ENCODE measurements at regions not wholly inside any gene's neighbourhood (a gene's known extent, or its start where the extent isn't known, plus 50 kb on each side); places are given as distances from the start of the nearest gene placed in this dataset.

- no peak for DNase-seq
Measured at GRCh38 chr12:111310076-111310870, 58.6 kb downstream of the PHETA1 start.

- no peak for DNase-seq
Measured at GRCh38 chr12:111309584-111309983, 59.3 kb downstream of the PHETA1 start.

GRCh38 chr12:111308473-111308872, 60.4 kb downstream of the PHETA1 start:
- no peak for DNase-seq

- DNase-seq = no peak
Measured at GRCh38 chr12:111304642-111305071, 64.2 kb downstream of the PHETA1 start.

GRCh38 chr12:111303531-111303930, 65.4 kb downstream of the PHETA1 start:
- no peak for DNase-seq

- DNase-seq = peak; percentile 42
Measured at GRCh38 chr12:111298582-111299436, 70.1 kb downstream of the PHETA1 start.

- no peak for DNase-seq
Measured at GRCh38 chr12:111297703-111298426, 71.0 kb downstream of the PHETA1 start.

- no peak for DNase-seq
Measured at GRCh38 chr12:111296906-111297463, 71.9 kb downstream of the PHETA1 start.

- no peak for DNase-seq
Measured at GRCh38 chr12:111295176-111295575, 73.7 kb downstream of the PHETA1 start.

- no peak for DNase-seq
Measured at GRCh38 chr12:111293266-111294009, 75.5 kb downstream of the PHETA1 start.

- DNase-seq = no peak
Measured at GRCh38 chr12:111291357-111291756, 77.5 kb downstream of the PHETA1 start.

- no peak for DNase-seq
Measured at GRCh38 chr12:111288771-111289170, 80.1 kb downstream of the PHETA1 start.

- DNase-seq = no peak
Measured at GRCh38 chr12:111287125-111287900, 81.6 kb downstream of the PHETA1 start.

- DNase-seq = no peak
Measured at GRCh38 chr12:111285200-111285599, 83.7 kb downstream of the PHETA1 start.

- DNase-seq = no peak
Measured at GRCh38 chr12:111284709-111285108, 84.2 kb downstream of the PHETA1 start.

- no peak for DNase-seq
Measured at GRCh38 chr12:111283966-111284365, 84.9 kb downstream of the PHETA1 start.

- DNase-seq = no peak
Measured at GRCh38 chr12:111283521-111283920, 85.4 kb downstream of the PHETA1 start.

- DNase-seq = no peak
Measured at GRCh38 chr12:111277570-111277969, 91.3 kb downstream of the PHETA1 start.

- DNase-seq = no peak
Measured at GRCh38 chr12:111276146-111276545, 92.7 kb downstream of the PHETA1 start.

- DNase-seq = no peak
Measured at GRCh38 chr12:111275308-111275707, 93.6 kb downstream of the PHETA1 start.

- no peak for DNase-seq
Measured at GRCh38 chr12:111274777-111275176, 94.1 kb downstream of the PHETA1 start.
